ENCODE measurements at regions not wholly inside any gene's neighbourhood (a gene's known extent, or its start where the extent isn't known, plus 50 kb on each side); places are given as distances from the start of the nearest gene placed in this dataset.

DNA sequence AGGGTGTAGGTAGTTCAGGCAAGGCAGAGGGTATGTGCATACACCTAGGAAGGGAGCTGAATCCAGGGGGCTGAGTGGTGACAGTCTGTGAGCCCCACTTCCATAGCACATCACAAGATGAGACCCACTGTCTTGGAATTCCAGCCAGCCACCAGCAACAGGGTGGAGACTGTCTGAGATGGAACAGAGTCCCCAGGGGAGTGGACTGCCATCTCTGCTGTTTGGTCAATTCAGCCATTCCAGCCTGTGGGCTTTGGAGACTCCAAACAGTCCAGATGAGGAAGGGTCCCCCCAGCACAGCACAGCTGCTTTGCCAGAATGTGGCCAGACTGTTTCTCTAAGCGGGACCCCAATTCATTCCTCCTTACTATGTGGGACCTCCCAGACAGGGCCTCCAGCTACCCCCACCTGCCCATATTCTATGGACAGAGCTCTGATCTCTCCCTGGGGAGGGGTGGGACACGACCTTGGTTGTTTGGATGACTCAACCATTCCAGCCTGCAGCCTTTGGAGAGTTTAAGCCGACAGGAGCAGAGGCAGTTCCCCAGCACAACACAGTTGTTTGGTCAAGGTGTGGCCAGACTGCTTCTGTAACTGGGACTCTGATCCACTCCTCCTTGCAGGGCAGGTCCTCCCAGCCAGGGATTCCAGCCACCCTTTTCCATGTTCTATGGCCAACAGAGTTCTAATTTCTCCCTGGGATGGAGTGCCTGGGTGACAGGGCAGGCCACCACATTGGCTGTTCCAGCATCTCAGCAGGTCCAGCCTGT is 178.0 kb downstream of the RND3 start:
- TF ChIP-seq ZNF354B (CRISPR knock-in tag; IDR thresholded peaks at IDR 0.05) (no peak), SMARCE1 (IDR thresholded peaks at IDR 0.05) (no peak), TBP (optimal IDR thresholded peaks at IDR 0.05; ENCODE audit: low read depth, low read length) (no peak)
- TF ChIP-seq, protein P1, sequence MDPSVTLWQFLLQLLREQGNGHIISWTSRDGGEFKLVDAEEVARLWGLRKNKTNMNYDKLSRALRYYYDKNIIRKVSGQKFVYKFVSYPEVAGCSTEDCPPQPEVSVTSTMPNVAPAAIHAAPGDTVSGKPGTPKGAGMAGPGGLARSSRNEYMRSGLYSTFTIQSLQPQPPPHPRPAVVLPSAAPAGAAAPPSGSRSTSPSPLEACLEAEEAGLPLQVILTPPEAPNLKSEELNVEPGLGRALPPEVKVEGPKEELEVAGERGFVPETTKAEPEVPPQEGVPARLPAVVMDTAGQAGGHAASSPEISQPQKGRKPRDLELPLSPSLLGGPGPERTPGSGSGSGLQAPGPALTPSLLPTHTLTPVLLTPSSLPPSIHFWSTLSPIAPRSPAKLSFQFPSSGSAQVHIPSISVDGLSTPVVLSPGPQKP (CRISPR knock-in tag; IDR thresholded peaks at IDR 0.05): no peak
- TF ChIP-seq, protein P2, sequence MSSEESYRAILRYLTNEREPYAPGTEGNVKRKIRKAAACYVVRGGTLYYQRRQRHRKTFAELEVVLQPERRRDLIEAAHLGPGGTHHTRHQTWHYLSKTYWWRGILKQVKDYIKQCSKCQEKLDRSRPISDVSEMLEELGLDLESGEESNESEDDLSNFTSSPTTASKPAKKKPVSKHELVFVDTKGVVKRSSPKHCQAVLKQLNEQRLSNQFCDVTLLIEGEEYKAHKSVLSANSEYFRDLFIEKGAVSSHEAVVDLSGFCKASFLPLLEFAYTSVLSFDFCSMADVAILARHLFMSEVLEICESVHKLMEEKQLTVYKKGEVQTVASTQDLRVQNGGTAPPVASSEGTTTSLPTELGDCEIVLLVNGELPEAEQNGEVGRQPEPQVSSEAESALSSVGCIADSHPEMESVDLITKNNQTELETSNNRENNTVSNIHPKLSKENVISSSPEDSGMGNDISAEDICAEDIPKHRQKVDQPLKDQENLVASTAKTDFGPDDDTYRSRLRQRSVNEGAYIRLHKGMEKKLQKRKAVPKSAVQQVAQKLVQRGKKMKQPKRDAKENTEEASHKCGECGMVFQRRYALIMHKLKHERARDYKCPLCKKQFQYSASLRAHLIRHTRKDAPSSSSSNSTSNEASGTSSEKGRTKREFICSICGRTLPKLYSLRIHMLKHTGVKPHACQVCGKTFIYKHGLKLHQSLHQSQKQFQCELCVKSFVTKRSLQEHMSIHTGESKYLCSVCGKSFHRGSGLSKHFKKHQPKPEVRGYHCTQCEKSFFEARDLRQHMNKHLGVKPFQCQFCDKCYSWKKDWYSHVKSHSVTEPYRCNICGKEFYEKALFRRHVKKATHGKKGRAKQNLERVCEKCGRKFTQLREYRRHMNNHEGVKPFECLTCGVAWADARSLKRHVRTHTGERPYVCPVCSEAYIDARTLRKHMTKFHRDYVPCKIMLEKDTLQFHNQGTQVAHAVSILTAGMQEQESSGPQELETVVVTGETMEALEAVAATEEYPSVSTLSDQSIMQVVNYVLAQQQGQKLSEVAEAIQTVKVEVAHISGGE (CRISPR knock-in tag; IDR thresholded peaks at IDR 0.05): no peak

Measured in K562 (cell line).